SK-N-SH (cell line): ENCODE measurements at regions not wholly inside any gene's neighbourhood (a gene's known extent, or its start where the extent isn't known, plus 50 kb on each side); places are given as distances from the start of the nearest gene placed in this dataset.

ENCODE experiments used
- CTCF ChIA-PET: fragments of 300-600, 350-600 bp; formaldehyde crosslinking; extraction: SDS; loops from one replicate; lab custom pipeline; 2021; lab: Yijun Ruan, JAX
- POLR2A ChIA-PET: fragments of 350-600 bp; sonication (Branson Sonifier 250); formaldehyde crosslinking; extraction: SDS; loops from one replicate; lab custom pipeline; 2020; ENCODE audit warnings: antibody characterized with exemption, inconsistent platforms; lab: Yijun Ruan, JAX
- DNase-seq: peaks from one replicate; pipeline ENCODE4 v3.0.0; 2012
- H2AFZ ChIP-seq: fragments of 200-600 bp; sonication (generic); 2 replicates; pipeline ENCODE4 v1.8.1; 2016; ENCODE audit warnings: antibody characterized with exemption, mild to moderate bottlenecking, low read depth
- H3F3A ChIP-seq: fragments of 200-600 bp; sonication (generic); replicated peaks from 2 replicates; pipeline ENCODE3; 2016; ENCODE audit warnings: antibody characterized with exemption, mild to moderate bottlenecking; ENCODE audit not compliant: insufficient read depth
- H3K27ac ChIP-seq, 2 experiments: fragments of 200-500 bp in 1 of 2; fragments of 200-600 bp in 1 of 2; sonication (Bioruptor generic) in 1 of 2; sonication (generic), shearing (Covaris generic) in 1 of 2; 2 replicates each; pipeline versions ENCODE4 v1.5.1 to v1.6.1; 2014 to 2016; ENCODE audit warnings: low read depth in 2 of 2, inconsistent platforms in 1 of 2, low read length in 1 of 2, mild to moderate bottlenecking in 1 of 2, mixed read lengths in 1 of 2
- H3K27me3 ChIP-seq: fragments of 200-600 bp; sonication (generic), shearing (Covaris generic); 2 replicates; pipeline ENCODE4 v1.6.1; 2016; ENCODE audit warnings: mixed run types; ENCODE audit not compliant: insufficient read depth
- H3K36me3 ChIP-seq, 2 experiments: fragments of 200-500 bp in 1 of 2; fragments of 200-600 bp in 1 of 2; sonication (Bioruptor generic) in 1 of 2; sonication (generic) in 1 of 2; replicated peaks in 1 of 2; 2 replicates each; pipeline versions ENCODE3 to v1.5.1; 2014 to 2016; ENCODE audit warnings: low read length in 1 of 2, mild to moderate bottlenecking in 1 of 2; ENCODE audit not compliant: insufficient read depth in 2 of 2, control insufficient read depth in 1 of 2
- H3K4me1 ChIP-seq, 2 experiments: fragments of 200-500 bp in 1 of 2; fragments of 200-600 bp in 1 of 2; sonication (Bioruptor generic) in 1 of 2; sonication (generic), shearing (Covaris generic) in 1 of 2; 2 replicates each; pipeline versions ENCODE4 v1.5.1 to v1.6.1; 2014 to 2016; ENCODE audit warnings: low read depth in 1 of 2, low read length in 1 of 2, mixed run types in 1 of 2; ENCODE audit not compliant: insufficient read depth in 2 of 2, control insufficient read depth in 1 of 2
- H3K4me2 ChIP-seq: fragments of 200-600 bp; sonication (generic), shearing (Covaris generic); 2 replicates; pipeline ENCODE4 v1.6.1; 2017; ENCODE audit warnings: mixed run types
- H3K4me3 ChIP-seq, 2 experiments: fragments of 200-500 bp in 1 of 2; fragments of 200-600 bp in 1 of 2; sonication (Bioruptor generic) in 1 of 2; sonication (generic), shearing (Covaris generic) in 1 of 2; 2 replicates each; pipeline versions ENCODE4 v1.5.1 to v1.8.1; 2014 to 2016; ENCODE audit warnings: low read depth in 2 of 2, inconsistent platforms in 1 of 2, low read length in 1 of 2, mild to moderate bottlenecking in 1 of 2, mixed read lengths in 1 of 2, moderate library complexity in 1 of 2
- H3K79me2 ChIP-seq: fragments of 200-600 bp; sonication (generic); 2 replicates; pipeline ENCODE4 v1.8.1; 2017; ENCODE audit warnings: mild to moderate bottlenecking; ENCODE audit not compliant: insufficient read depth
- H3K9ac ChIP-seq: fragments of 200-600 bp; sonication (generic); 2 replicates; pipeline ENCODE4 v1.6.1; 2017; ENCODE audit warnings: mixed run types
- H3K9me2 ChIP-seq: fragments of 200-600 bp; sonication (generic); 2 replicates; pipeline ENCODE4 v1.6.1; 2017; ENCODE audit warnings: mixed run types
- H3K9me3 ChIP-seq: fragments of 200-600 bp; sonication (generic); 2 replicates; pipeline ENCODE4 v1.6.1; 2017; ENCODE audit warnings: mixed run types, mild to moderate bottlenecking, moderate library complexity
- H4K20me1 ChIP-seq: fragments of 200-600 bp; sonication (generic); 2 replicates; pipeline ENCODE4 v1.6.1; 2017; ENCODE audit warnings: mild to moderate bottlenecking, mixed run types; ENCODE audit not compliant: insufficient read depth
- CHD2 ChIP-seq: fragments of 150-350 bp; IDR thresholded peaks from 2 replicates; pipeline ENCODE4 v1.6.1; 2018; ENCODE audit warnings: low read length; ENCODE audit not compliant: partially characterized antibody
- CTCF ChIP-seq: fragments of 200-600 bp; sonication (generic); IDR thresholded peaks from 2 replicates; pipeline ENCODE4 v1.6.1; 2017; ENCODE audit warnings: antibody characterized with exemption, mild to moderate bottlenecking, moderate library complexity
- EP300 ChIP-seq, 2 experiments: IDR thresholded peaks; 2 replicates each; pipeline versions ENCODE4 v1.4.0 to v1.6.1; 2012; ENCODE audit warnings: borderline replicate concordance in 1 of 2, low read depth in 1 of 2, low read length in 1 of 2
- FOSL2 ChIP-seq: IDR thresholded peaks from 2 replicates; pipeline ENCODE4 v1.4.0; 2012; ENCODE audit warnings: low read depth, mild to moderate bottlenecking, moderate library complexity, borderline replicate concordance
- GATA2 ChIP-seq: sonication (generic); formaldehyde crosslinking; IDR thresholded peaks from 2 replicates; pipeline ENCODE4 v1.5.0; 2020; ENCODE audit warnings: mild to moderate bottlenecking, missing genetic modification reagents
- MAX ChIP-seq: IDR thresholded peaks from 2 replicates; pipeline ENCODE4 v1.4.0; 2012; ENCODE audit warnings: low read depth
- MEF2A ChIP-seq: IDR thresholded peaks from 2 replicates; pipeline ENCODE4 v1.4.0; 2012; ENCODE audit warnings: low read depth, borderline replicate concordance
- RCOR1 ChIP-seq: fragments of 150-350 bp; IDR thresholded peaks from 2 replicates; pipeline ENCODE4 v1.6.1; 2017; ENCODE audit warnings: antibody characterized with exemption, low read length
- SIN3A ChIP-seq: IDR thresholded peaks from 2 replicates; pipeline ENCODE4 v1.6.1; 2012; ENCODE audit warnings: low read depth, mild to moderate bottlenecking, low read length, moderate library complexity, borderline replicate concordance
- USF1 ChIP-seq: IDR thresholded peaks from 2 replicates; pipeline ENCODE4 v1.4.0; 2012; ENCODE audit warnings: low read depth, borderline replicate concordance
- YY1 ChIP-seq: IDR thresholded peaks from 2 replicates; pipeline ENCODE4 v1.4.0; 2012; ENCODE audit warnings: low read depth, mild to moderate bottlenecking
- WGBS: methylation state at CpG from one replicate; pipeline ENCODE4 v1.1.6; 2017; ENCODE audit warnings: low lambda C conversion rate; 5-methylcytosine and 5-hydroxymethylcytosine counted together

- Histone ChIP-seq H3K4me3 (no peak overlapping the region), H3K9me2 (no peaks in the 10 kb centered on the region), H3F3A (no peaks in the 10 kb centered on the region), H4K20me1 (no peaks in the 10 kb centered on the region), H3K4me2 (no peak overlapping the region), H3K9ac (no peak overlapping the region), H2AFZ (no peak overlapping the region), H3K9me3 (peaks cover 10% of the 10 kb centered on the region; the same call in 1 of the 2 replicates), H3K79me2 (no peaks in the 10 kb centered on the region), H3K36me3 (no peaks in the 10 kb centered on the region), H3K27ac (no peak overlapping the region), H3K27me3 (no peaks in the 10 kb centered on the region), H3K4me1 (no peaks in the 10 kb centered on the region)
- 24% methylated on average over 2 of the region's 2 CpGs for WGBS
- TF ChIP-seq MEF2A, result no peak
- TF ChIP-seq FOSL2, result no peak
- no peak for DNase-seq
- ChIA-PET CTCF (no interaction called here), POLR2A (no interaction called here)
Measured at GRCh38 chr7:52705768-52706167, 329.7 kb upstream of the POM121L12 start.

- no peak for TF ChIP-seq YY1
- TF ChIP-seq CHD2, result no peak
- no peak for TF ChIP-seq USF1
- no peak for TF ChIP-seq MAX
- no peak for TF ChIP-seq CTCF
- no peak overlapping the region for H3K4me3 ChIP-seq
- H3K27me3 ChIP-seq, result no peaks in the 10 kb centered on the region
- H3K79me2 ChIP-seq, result no peaks in the 10 kb centered on the region
- no peaks in the 10 kb centered on the region for H3K9me2 ChIP-seq
- H3F3A ChIP-seq, result no peaks in the 10 kb centered on the region
- CTCF ChIA-PET, result no interaction called here
- DNase-seq, result no peak
- H3K27ac ChIP-seq, result no peak overlapping the region
- peaks cover 7% of the 10 kb centered on the region; the same call in 1 of the 2 replicates for H3K9me3 ChIP-seq
- 9% methylated on average over 2 of the region's 2 CpGs for WGBS
- H3K4me2 ChIP-seq, result no peak overlapping the region
- H4K20me1 ChIP-seq, result no peaks in the 10 kb centered on the region
- POLR2A ChIA-PET, result no interaction called here
- no peaks in the 10 kb centered on the region for H3K36me3 ChIP-seq
- no peak overlapping the region for H2AFZ ChIP-seq
- no peak overlapping the region for H3K9ac ChIP-seq
- peaks cover 0 to 6% of the 10 kb centered on the region in 2 experiments; a peak in 2 of 4 replicates for H3K4me1 ChIP-seq
Measured at GRCh38 chr7:52700349-52700748, 335.1 kb upstream of the POM121L12 start.

- H3K4me3 ChIP-seq, result no peak overlapping the region
- no peak overlapping the region for H2AFZ ChIP-seq
- H3K27ac ChIP-seq, result peak overlapping the region in 1 of 2 experiments; percentile 69; a peak in 2 of 4 replicates
- no peaks in the 10 kb centered on the region for H3K27me3 ChIP-seq
- ChIA-PET CTCF (interaction anchor here (0.7 kb wide), 1 partner anchor 141 kb away, joined by 3 read pairs; no protein-coding TSS in a partner anchor), POLR2A (no interaction called here)
- H3K4me1 ChIP-seq, result peaks cover 0 to 10% of the 10 kb centered on the region in 2 experiments; a peak in 2 of 4 replicates
- no peaks in the 10 kb centered on the region; the same call in 1 of the 2 replicates for H3K9me2 ChIP-seq
- H3K9me3 ChIP-seq, result peaks cover 7% of the 10 kb centered on the region
- no peaks in the 10 kb centered on the region for H3F3A ChIP-seq
- TF ChIP-seq SIN3A, result no peak
- peak in 1 of 2 experiments; percentile 46; a peak in 1 of 4 replicates for TF ChIP-seq EP300 (IDR thresholded peaks at IDR 0.05; ENCODE audit: borderline replicate concordance in 1 of 2, low read depth in 1 of 2, low read length in 1 of 2)
- peak; percentile 52 for TF ChIP-seq GATA2 (CRISPR knock-in tag)
- TF ChIP-seq RCOR1, result no peak
- H3K4me2 ChIP-seq, result no peak overlapping the region
- peak; percentile 51 for DNase-seq
- no peak overlapping the region for H3K9ac ChIP-seq
- H3K36me3 ChIP-seq, result no peaks in the 10 kb centered on the region
- WGBS, result 18% methylated on average over 5 of the region's 5 CpGs
- H3K79me2 ChIP-seq, result no peaks in the 10 kb centered on the region
- H4K20me1 ChIP-seq, result no peaks in the 10 kb centered on the region
Measured at GRCh38 chr7:52695973-52696595, 339.3 kb upstream of the POM121L12 start.
